Vagina (tissue), 2 donors: ENCODE measurements at regions not wholly inside any gene's neighbourhood (a gene's known extent, or its start where the extent isn't known, plus 50 kb on each side); places are given as distances from the start of the nearest gene placed in this dataset.

Source experiments
- POLR2A ChIP-seq, 2 donors: fragments of 450-650 bp; IDR thresholded peaks; one replicate each; pipeline ENCODE4 v1.6.1; 2017; ENCODE audit warnings: antibody characterized with exemption in 2 of 2, mild to moderate bottlenecking in 2 of 2, moderate library complexity in 2 of 2
- POLR2AphosphoS5 ChIP-seq, 2 donors: sonication (generic); formaldehyde crosslinking; IDR thresholded peaks; one replicate each; pipeline ENCODE4 v1.9.0; 2017; ENCODE audit warnings: antibody characterized with exemption in 2 of 2, mild to moderate bottlenecking in 2 of 2, low read depth in 1 of 2; ENCODE audit not compliant: insufficient read depth in 1 of 2
- TF ChIP-seq, protein P1 (sequence below), 3 experiments: fragments of 450-650 bp in 2 of 3; fragments of 200-600 bp in 1 of 3; sonication (generic) in 1 of 3; IDR thresholded peaks; one replicate each; pipeline ENCODE4 v1.5.1; 2017 to 2019; ENCODE audit warnings: antibody characterized with exemption in 3 of 3, mild to moderate bottlenecking in 2 of 3, moderate library complexity in 2 of 3

- TF ChIP-seq POLR2AphosphoS5 (IDR thresholded peaks at IDR 0.05; ENCODE audit: insufficient read depth in 1 of 2, low read depth in 1 of 2) (no peak), POLR2A (IDR thresholded peaks at IDR 0.05) (no peak)
- TF ChIP-seq, protein P1, sequence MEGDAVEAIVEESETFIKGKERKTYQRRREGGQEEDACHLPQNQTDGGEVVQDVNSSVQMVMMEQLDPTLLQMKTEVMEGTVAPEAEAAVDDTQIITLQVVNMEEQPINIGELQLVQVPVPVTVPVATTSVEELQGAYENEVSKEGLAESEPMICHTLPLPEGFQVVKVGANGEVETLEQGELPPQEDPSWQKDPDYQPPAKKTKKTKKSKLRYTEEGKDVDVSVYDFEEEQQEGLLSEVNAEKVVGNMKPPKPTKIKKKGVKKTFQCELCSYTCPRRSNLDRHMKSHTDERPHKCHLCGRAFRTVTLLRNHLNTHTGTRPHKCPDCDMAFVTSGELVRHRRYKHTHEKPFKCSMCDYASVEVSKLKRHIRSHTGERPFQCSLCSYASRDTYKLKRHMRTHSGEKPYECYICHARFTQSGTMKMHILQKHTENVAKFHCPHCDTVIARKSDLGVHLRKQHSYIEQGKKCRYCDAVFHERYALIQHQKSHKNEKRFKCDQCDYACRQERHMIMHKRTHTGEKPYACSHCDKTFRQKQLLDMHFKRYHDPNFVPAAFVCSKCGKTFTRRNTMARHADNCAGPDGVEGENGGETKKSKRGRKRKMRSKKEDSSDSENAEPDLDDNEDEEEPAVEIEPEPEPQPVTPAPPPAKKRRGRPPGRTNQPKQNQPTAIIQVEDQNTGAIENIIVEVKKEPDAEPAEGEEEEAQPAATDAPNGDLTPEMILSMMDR (IDR thresholded peaks at IDR 0.05): no peak
These were observed 618.1 kb upstream of the FSHR start for GRCh38 chr2:49772299-49772970.
